Activated naive CD4-positive, alpha-beta T cell treated with anti-CD3 and anti-CD28 coated beads for 36 hours (primary cell): ENCODE measurements at regions not wholly inside any gene's neighbourhood (a gene's known extent, or its start where the extent isn't known, plus 50 kb on each side); places are given as distances from the start of the nearest gene placed in this dataset.
"Not testable (repeated sequence)": the region's sequence is repeated elsewhere in the genome, so short reads cannot be mapped to it uniquely, and the experiment has no call there.

Experiments
- CTCF ChIA-PET: fragments of 350-600 bp; sonication (Branson Sonifier 250); formaldehyde crosslinking; loops from one replicate; lab custom pipeline; 2021; ENCODE audit warnings: antibody characterized with exemption; lab: Charles Lee
- DNase-seq: peaks from one replicate; pipeline ENCODE4 v3.0.0-alpha.2; 2020
- H3K27ac Mint-ChIP-seq: one replicate; pipeline ENCODE4 v1.8.0; 2021; ENCODE audit warnings: mild to moderate bottlenecking, mixed read lengths
- H3K27me3 Mint-ChIP-seq: one replicate; pipeline ENCODE4 v1.8.0; 2021; ENCODE audit warnings: low read depth, mixed read lengths
- H3K36me3 Mint-ChIP-seq: one replicate; pipeline ENCODE4 v1.8.0; 2021; ENCODE audit warnings: low read depth, mixed read lengths
- H3K4me1 Mint-ChIP-seq: one replicate; pipeline ENCODE4 v1.8.0; 2021; ENCODE audit warnings: low read depth, mixed read lengths
- H3K4me3 Mint-ChIP-seq: one replicate; pipeline ENCODE4 v1.8.0; 2021; ENCODE audit warnings: mild to moderate bottlenecking, moderate library complexity, mixed read lengths
- H3K9me3 Mint-ChIP-seq: one replicate; pipeline ENCODE4 v1.8.0; 2021; ENCODE audit warnings: mixed read lengths
- intact Hi-C: fragments of 100-400 bp; cut with micrococcal nuclease; formaldehyde crosslinking; loops from one replicate; pipeline ENCODE4 v1.15.1; 2023

GRCh38 chrX:140141444-140142029, 176.2 kb upstream of the CXorf66 start:
- H3K27me3 Mint-ChIP-seq, result no peaks in the 10 kb centered on the region
- H3K4me1 Mint-ChIP-seq, result no peaks in the 10 kb centered on the region
- CTCF ChIA-PET, result interaction anchor here (0.6 to 1.7 kb wide), 5 partner anchors 8 to 85 kb away, joined by 3 to 6 read pairs (median 3); no protein-coding TSS in a partner anchor
- H3K27ac Mint-ChIP-seq, result no peak overlapping the region
- no peak overlapping the region for H3K4me3 Mint-ChIP-seq
- H3K36me3 Mint-ChIP-seq, result no peaks in the 10 kb centered on the region
- intact Hi-C loops, result loop anchor here (1.0 kb wide), 1 partner anchor 84 kb away; no protein-coding TSS in a partner anchor
- DNase-seq, result peak; percentile 47
- H3K9me3 Mint-ChIP-seq, result no peaks in the 10 kb centered on the region

- not testable (repeated sequence) for H3K4me3 Mint-ChIP-seq
Observed at GRCh38 chrX:140138492-140138891, 173.2 kb upstream of the CXorf66 start.

GRCh38 chrX:140138065-140138464, 172.7 kb upstream of the CXorf66 start:
- H3K36me3 Mint-ChIP-seq, H3K9me3 Mint-ChIP-seq, H3K27ac Mint-ChIP-seq, intact Hi-C loops, H3K27me3 Mint-ChIP-seq, H3K4me3 Mint-ChIP-seq, CTCF ChIA-PET, DNase-seq, H3K4me1 Mint-ChIP-seq: not testable (repeated sequence)

More at GRCh38 chrX:140138492-140138891, 173.2 kb upstream of the CXorf66 start:
- CTCF ChIA-PET, DNase-seq, H3K9me3 Mint-ChIP-seq, H3K4me1 Mint-ChIP-seq, intact Hi-C loops, H3K27me3 Mint-ChIP-seq, H3K27ac Mint-ChIP-seq, H3K36me3 Mint-ChIP-seq: not testable (repeated sequence)

- intact Hi-C loops, result no loop called here
- Mint-ChIP-seq H3K27me3 (peaks cover 3% of the 10 kb centered on the region), H3K4me1 (no peaks in the 10 kb centered on the region), H3K36me3 (no peaks in the 10 kb centered on the region), H3K27ac (no peak overlapping the region), H3K4me3 (no peak overlapping the region), H3K9me3 (no peaks in the 10 kb centered on the region)
- CTCF ChIA-PET, result no interaction called here
- DNase-seq, result no peak
Observed at GRCh38 chrX:140132937-140133336, 167.6 kb upstream of the CXorf66 start.

- Mint-ChIP-seq H3K36me3 (no peaks in the 10 kb centered on the region), H3K4me1 (no peaks in the 10 kb centered on the region), H3K4me3 (no peak overlapping the region), H3K9me3 (peaks cover 1% of the 10 kb centered on the region), H3K27me3 (peaks cover 2% of the 10 kb centered on the region), H3K27ac (no peak overlapping the region)
- CTCF ChIA-PET, result no interaction called here
- intact Hi-C loops, result no loop called here
- no peak for DNase-seq
Observed at GRCh38 chrX:140123446-140123845, 158.1 kb upstream of the CXorf66 start.

GRCh38 chrX:140114059-140114458, 148.7 kb upstream of the CXorf66 start:
- DNase-seq, H3K36me3 Mint-ChIP-seq, H3K27me3 Mint-ChIP-seq, CTCF ChIA-PET, intact Hi-C loops, H3K4me1 Mint-ChIP-seq, H3K27ac Mint-ChIP-seq, H3K4me3 Mint-ChIP-seq, H3K9me3 Mint-ChIP-seq: not testable (repeated sequence)

GRCh38 chrX:140110081-140110650, 144.8 kb upstream of the CXorf66 start:
- Mint-ChIP-seq H3K36me3 (no peaks in the 10 kb centered on the region), H3K4me1 (no peaks in the 10 kb centered on the region), H3K27me3 (peaks cover 4% of the 10 kb centered on the region), H3K27ac (no peak overlapping the region), H3K4me3 (no peak overlapping the region), H3K9me3 (no peaks in the 10 kb centered on the region)
- intact Hi-C loops, result no loop called here
- no peak for DNase-seq
- CTCF ChIA-PET, result no interaction called here

- no peak overlapping the region for H3K4me3 Mint-ChIP-seq
- H3K36me3 Mint-ChIP-seq, result no peaks in the 10 kb centered on the region
- intact Hi-C loops, result no loop called here
- H3K4me1 Mint-ChIP-seq, result no peaks in the 10 kb centered on the region
- DNase-seq, result no peak
- H3K27me3 Mint-ChIP-seq, result no peaks in the 10 kb centered on the region
- H3K9me3 Mint-ChIP-seq, result no peaks in the 10 kb centered on the region
- CTCF ChIA-PET, result no interaction called here
- no peak overlapping the region for H3K27ac Mint-ChIP-seq
Observed at GRCh38 chrX:140104760-140105159, 139.4 kb upstream of the CXorf66 start.

- no peak for DNase-seq
- Mint-ChIP-seq H3K4me3 (no peak overlapping the region), H3K9me3 (no peaks in the 10 kb centered on the region), H3K27me3 (peaks cover 5% of the 10 kb centered on the region), H3K36me3 (no peaks in the 10 kb centered on the region), H3K4me1 (no peaks in the 10 kb centered on the region), H3K27ac (no peak overlapping the region)
- CTCF ChIA-PET, result no interaction called here
- intact Hi-C loops, result no loop called here
Observed at GRCh38 chrX:140099221-140099620, 133.9 kb upstream of the CXorf66 start.

GRCh38 chrX:140092121-140092520, 126.8 kb upstream of the CXorf66 start:
- H3K4me3 Mint-ChIP-seq, result no peak overlapping the region
- H3K9me3 Mint-ChIP-seq, result no peaks in the 10 kb centered on the region
- no peaks in the 10 kb centered on the region for H3K36me3 Mint-ChIP-seq
- no peaks in the 10 kb centered on the region for H3K4me1 Mint-ChIP-seq
- no peak for DNase-seq
- CTCF ChIA-PET, result no interaction called here
- intact Hi-C loops, result no loop called here
- no peak overlapping the region for H3K27ac Mint-ChIP-seq
- peaks cover 10% of the 10 kb centered on the region for H3K27me3 Mint-ChIP-seq

GRCh38 chrX:140091125-140091886, 126.0 kb upstream of the CXorf66 start:
- intact Hi-C loops, result no loop called here
- peak; percentile 21 for DNase-seq
- CTCF ChIA-PET, result no interaction called here
- peaks cover 10% of the 10 kb centered on the region for H3K27me3 Mint-ChIP-seq
- no peaks in the 10 kb centered on the region for H3K36me3 Mint-ChIP-seq
- H3K4me3 Mint-ChIP-seq, result peak overlapping the region; percentile 54
- H3K27ac Mint-ChIP-seq, result no peak overlapping the region
- H3K4me1 Mint-ChIP-seq, result no peaks in the 10 kb centered on the region
- no peaks in the 10 kb centered on the region for H3K9me3 Mint-ChIP-seq

- Mint-ChIP-seq H3K4me3 (peak overlapping the region; percentile 49), H3K27me3 (peaks cover 10% of the 10 kb centered on the region), H3K27ac (no peak overlapping the region), H3K4me1 (no peaks in the 10 kb centered on the region), H3K36me3 (no peaks in the 10 kb centered on the region), H3K9me3 (no peaks in the 10 kb centered on the region)
- DNase-seq, result no peak
- CTCF ChIA-PET, result no interaction called here
- intact Hi-C loops, result no loop called here
Observed at GRCh38 chrX:140090800-140091124, 125.4 kb upstream of the CXorf66 start.

- H3K9me3 Mint-ChIP-seq, result no peaks in the 10 kb centered on the region
- no peak overlapping the region for H3K4me3 Mint-ChIP-seq
Observed at GRCh38 chrX:140088438-140088837, 123.1 kb upstream of the CXorf66 start.

More at GRCh38 chrX:140088438-140088837, 123.1 kb upstream of the CXorf66 start:
- no peaks in the 10 kb centered on the region for H3K36me3 Mint-ChIP-seq
- no peak for DNase-seq
- H3K4me1 Mint-ChIP-seq, result no peaks in the 10 kb centered on the region
- CTCF ChIA-PET, result no interaction called here
- intact Hi-C loops, result no loop called here
- H3K27ac Mint-ChIP-seq, result no peak overlapping the region
- peaks cover 8% of the 10 kb centered on the region for H3K27me3 Mint-ChIP-seq
